ENCODE measurements at regions not wholly inside any gene's neighbourhood (a gene's known extent, or its start where the extent isn't known, plus 50 kb on each side); places are given as distances from the start of the nearest gene placed in this dataset.
"Not testable (repeated sequence)": the region's sequence is repeated elsewhere in the genome, so short reads cannot be mapped to it uniquely, and the experiment has no call there.

DNA sequence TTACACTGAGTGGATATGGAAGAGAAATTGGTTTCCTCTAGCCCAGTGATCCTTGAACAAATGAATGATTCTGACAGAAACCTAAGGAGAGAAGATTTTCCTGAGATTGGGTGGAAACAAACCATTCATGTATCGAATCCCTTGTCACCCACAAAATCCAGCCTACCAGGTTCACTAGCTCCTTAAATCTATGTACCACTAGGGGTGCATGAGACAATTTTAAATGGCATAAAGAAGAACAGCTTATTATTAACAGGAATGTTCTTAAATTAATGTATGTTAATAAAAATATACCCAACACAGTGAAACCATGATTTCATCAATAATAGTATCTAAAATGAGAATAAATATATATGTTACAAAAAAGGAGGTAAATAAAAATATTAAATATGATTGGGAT lies 118.4 kb upstream of the LNX1 start:
- no peak for FAIRE-seq
- no peak for TF ChIP-seq POLR2A (IDR thresholded peaks at IDR 0.05; ENCODE audit: low read depth, low read length)
- DNase-seq (ENCODE audit: insufficient read length, low spot score), result no peak

GRCh38 chr4:53707491-53707890 lies 116.2 kb upstream of the LNX1 start:
- no peak for TF ChIP-seq POLR2A (IDR thresholded peaks at IDR 0.05; ENCODE audit: low read depth, low read length)
- DNase-seq (ENCODE audit: insufficient read length, low spot score) (no peak), FAIRE-seq (no peak)

DNA sequence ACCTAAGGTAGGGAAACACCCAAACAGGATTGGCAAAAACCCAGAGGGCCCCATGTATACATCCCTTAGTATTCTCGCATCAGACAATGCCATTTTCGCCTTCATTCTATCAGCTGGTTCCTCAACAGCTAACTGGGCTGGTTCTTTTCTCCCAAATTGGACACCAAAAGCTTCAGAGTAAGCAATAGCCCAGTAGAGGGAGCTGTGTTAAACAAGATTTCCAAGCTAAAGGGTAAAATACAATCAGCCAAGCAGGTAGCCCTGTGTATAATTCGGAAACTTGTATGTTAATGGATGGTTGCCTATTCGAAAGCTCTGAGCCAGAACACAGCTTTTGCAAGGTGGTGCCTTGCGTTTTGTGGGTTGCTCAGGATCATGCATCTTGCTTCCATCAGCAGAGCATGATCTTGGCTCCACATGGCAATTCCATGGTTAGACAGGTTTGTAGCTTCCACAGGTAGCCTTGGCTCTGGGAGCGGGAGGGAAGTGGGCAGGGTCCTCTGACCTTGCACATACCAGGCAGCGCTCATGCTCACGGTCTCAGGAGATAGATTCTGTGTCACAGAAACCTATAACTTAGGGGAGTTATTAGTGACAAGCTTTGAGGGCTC lies 115.2 kb upstream of the LNX1 start:
- no peak for FAIRE-seq
- no peak for DNase-seq (ENCODE audit: insufficient read length, low spot score)
- no peak for TF ChIP-seq POLR2A (IDR thresholded peaks at IDR 0.05; ENCODE audit: low read depth, low read length)

- FAIRE-seq (no peak), DNase-seq (ENCODE audit: insufficient read length, low spot score) (no peak)
- TF ChIP-seq POLR2A (IDR thresholded peaks at IDR 0.05; ENCODE audit: low read depth, low read length), result no peak
These were observed 114.7 kb upstream of the LNX1 start for GRCh38 chr4:53705972-53706371.

DNA sequence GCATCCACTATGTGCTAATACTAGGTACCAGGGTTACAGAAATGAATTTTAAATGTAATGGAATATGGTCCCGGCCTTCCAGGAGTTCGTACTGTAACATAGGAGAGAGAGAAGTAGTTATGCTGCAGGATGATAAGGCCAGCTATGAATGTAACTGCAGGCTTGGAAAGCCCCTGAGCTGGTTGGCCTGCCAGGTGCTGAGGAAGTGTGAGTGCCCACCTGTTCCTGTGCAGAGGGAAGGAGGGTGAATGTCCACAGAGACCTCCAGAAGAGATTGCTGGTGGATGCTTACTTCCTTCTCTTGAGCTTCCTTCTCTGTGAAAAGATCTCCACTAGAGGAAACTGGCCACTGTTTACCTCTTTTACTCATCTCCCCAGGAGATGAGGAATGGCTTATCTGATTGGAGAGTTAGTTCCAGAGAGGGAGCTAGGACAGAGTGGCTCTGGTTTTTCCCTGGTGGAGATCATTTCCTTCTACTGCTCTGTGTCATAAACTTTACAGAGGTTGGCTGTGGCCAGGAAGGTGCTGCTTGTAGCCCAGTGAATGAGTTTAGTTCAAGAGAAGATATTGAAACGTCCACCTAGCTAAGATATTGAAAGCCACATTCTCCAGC lies 114.0 kb upstream of the LNX1 start:
- no peak for FAIRE-seq
- DNase-seq (ENCODE audit: insufficient read length, low spot score), result no peak
- TF ChIP-seq POLR2A (IDR thresholded peaks at IDR 0.05; ENCODE audit: low read depth, low read length), result no peak

- FAIRE-seq, result no peak
- no peak for DNase-seq (ENCODE audit: insufficient read length, low spot score)
- no peak for TF ChIP-seq POLR2A (IDR thresholded peaks at IDR 0.05; ENCODE audit: low read depth, low read length)
These were observed 113.0 kb upstream of the LNX1 start for GRCh38 chr4:53704329-53704728.

GRCh38 chr4:53703267-53703655 lies 112.0 kb upstream of the LNX1 start:
- TF ChIP-seq POLR2A (IDR thresholded peaks at IDR 0.05; ENCODE audit: low read depth, low read length), result no peak
- DNase-seq (ENCODE audit: insufficient read length, low spot score), result no peak
- no peak for FAIRE-seq

GRCh38 chr4:53702334-53703266 lies 111.3 kb upstream of the LNX1 start:
- no peak for TF ChIP-seq POLR2A (IDR thresholded peaks at IDR 0.05; ENCODE audit: low read depth, low read length)
- peak; percentile 30 for DNase-seq (ENCODE audit: insufficient read length, low spot score)
- no peak for FAIRE-seq

DNA sequence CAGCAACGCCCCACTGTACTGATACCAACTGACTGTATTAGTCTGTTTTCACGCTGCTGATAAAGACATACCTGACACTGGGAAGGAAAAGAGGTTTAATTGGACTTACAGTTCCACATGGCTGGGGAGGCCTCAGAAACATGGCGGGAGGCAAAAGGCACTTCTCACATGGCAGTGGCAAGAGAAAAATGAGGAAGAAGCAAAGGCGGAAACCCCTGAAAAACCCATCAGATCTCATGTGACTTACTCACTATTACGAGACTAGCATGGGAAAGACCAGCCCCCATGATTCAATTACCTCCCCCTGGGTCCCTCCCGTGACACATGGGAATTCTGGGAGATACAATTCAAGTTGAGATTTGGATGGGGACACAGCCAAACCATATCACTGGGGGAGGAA lies 110.0 kb upstream of the LNX1 start:
- not testable (repeated sequence) for DNase-seq (ENCODE audit: insufficient read length, low spot score); FAIRE-seq

- FAIRE-seq; DNase-seq (ENCODE audit: insufficient read length, low spot score): not testable (repeated sequence)
These were observed 108.0 kb upstream of the LNX1 start for GRCh38 chr4:53699310-53699709.

DNA sequence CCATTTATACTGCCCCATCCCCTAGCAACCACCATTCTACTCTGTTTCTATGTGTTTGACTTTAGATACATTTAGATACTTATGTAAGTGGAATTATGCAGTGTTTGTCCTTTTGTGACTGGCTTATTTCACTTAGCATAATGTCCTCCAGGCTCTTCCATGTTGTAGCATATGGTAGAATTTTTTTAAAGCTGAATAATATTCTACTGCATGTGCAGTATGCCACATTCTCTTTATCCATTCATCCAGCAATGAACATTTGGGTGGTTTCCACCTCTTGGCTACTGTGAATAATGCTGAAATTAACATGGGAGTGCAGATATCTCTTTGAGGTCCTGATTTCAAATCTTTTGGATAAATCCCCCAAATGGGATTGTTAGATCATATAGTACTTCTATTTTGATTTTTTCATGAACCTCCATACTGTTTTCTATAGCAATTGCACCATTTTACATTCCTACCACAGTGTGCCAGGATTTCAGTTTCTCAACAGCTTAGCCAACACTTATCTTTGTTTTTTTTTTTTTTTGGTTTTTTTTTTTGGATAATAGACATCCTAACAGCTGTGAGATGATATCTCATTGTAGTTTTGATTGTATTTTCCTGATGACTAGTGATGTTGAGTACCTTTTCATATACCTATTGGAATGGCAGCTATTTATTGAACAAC lies 105.9 kb upstream of the LNX1 start:
- TF ChIP-seq POLR2A (IDR thresholded peaks at IDR 0.05; ENCODE audit: low read depth, low read length), result no peak
- FAIRE-seq (no peak), DNase-seq (ENCODE audit: insufficient read length, low spot score) (no peak)

DNA sequence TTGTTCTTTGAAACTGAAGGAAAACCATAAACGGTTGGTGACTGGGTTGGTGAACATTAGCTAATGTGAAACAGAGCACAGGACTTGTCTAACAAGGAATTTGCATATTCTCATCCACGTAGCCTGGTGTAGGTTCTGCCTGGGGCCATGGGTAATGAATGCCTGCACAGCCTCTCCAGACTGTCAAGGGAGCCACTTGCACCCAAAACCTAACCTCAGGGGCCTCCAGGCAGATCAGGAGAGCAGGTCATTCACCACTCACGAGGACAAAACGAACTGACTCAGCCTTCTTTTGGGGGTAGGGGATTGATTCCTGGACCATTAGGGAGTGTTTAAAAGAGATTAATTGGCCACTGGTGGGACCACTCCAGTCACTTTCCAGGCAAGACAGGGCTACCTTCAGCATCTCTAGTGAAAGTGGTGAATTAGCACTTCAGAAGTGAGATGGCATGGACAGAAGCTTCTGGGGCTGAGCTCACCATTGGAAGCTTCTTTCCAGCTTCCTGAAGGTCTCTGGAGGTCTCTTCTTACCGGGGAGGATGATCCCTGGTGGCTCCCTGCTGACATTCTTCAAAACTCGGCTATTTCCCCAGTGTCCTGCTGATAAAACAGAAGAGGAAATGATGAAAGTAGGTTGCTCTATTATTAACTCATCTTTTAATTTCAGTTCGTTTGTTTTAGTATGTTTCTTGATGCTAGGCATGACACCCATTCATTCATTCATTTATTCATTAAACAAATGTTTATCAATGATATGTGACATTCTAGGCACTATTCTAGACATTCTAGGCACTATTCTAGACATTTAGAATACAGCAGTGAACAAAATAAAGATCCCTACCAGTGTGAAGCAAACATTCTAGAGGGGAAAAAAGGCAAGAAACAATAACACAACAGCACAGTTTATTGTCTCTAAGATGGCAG lies 104.5 kb upstream of the LNX1 start:
- DNase-seq (ENCODE audit: insufficient read length, low spot score) (no peak), FAIRE-seq (no peak)
- TF ChIP-seq POLR2A (IDR thresholded peaks at IDR 0.05; ENCODE audit: low read depth, low read length), result no peak

GRCh38 chr4:53694666-53695065 lies 103.4 kb upstream of the LNX1 start:
- TF ChIP-seq POLR2A (IDR thresholded peaks at IDR 0.05; ENCODE audit: low read depth, low read length), result no peak
- no peak for DNase-seq (ENCODE audit: insufficient read length, low spot score)
- FAIRE-seq, result no peak
